ENCODE measurements at regions not wholly inside any gene's neighbourhood (a gene's known extent, or its start where the extent isn't known, plus 50 kb on each side); places are given as distances from the start of the nearest gene placed in this dataset.

GRCh38 chr6:14723535-14724086, 522.3 kb upstream of the JARID2 start:
- H3K27ac ChIP-seq (ENCODE audit: low read depth, low read length) = no peak overlapping the region
- H3K27me3 Mint-ChIP-seq (ENCODE audit: low read depth, unreplicated experiment) = no peaks in the 10 kb centered on the region
- H4K20me1 ChIP-seq (ENCODE audit: insufficient read depth, low read length) = no peaks in the 10 kb centered on the region
- TF ChIP-seq CTCF (IDR thresholded peaks at IDR 0.05; ENCODE audit: insufficient read depth, low read depth, low read length) (no peak), EZH2 (IDR thresholded peaks at IDR 0.05; ENCODE audit: insufficient read depth, low read length) (no peak)
- no peak overlapping the region for H3K4me3 Mint-ChIP-seq (ENCODE audit: unreplicated experiment)
- FAIRE-seq (no peak), DNase-seq (ENCODE audit: low read depth) (no peak)
- H2AFZ ChIP-seq (ENCODE audit: low read depth, low read length) = no peak overlapping the region
- H3K9me3 Mint-ChIP-seq (ENCODE audit: unreplicated experiment) = peaks cover 2% of the 10 kb centered on the region
- H3K79me2 ChIP-seq (ENCODE audit: insufficient read depth, low read length) = no peaks in the 10 kb centered on the region
- no peak overlapping the region for H3K4me2 ChIP-seq (ENCODE audit: low read length)
- no peak overlapping the region for H3K9ac ChIP-seq (ENCODE audit: low read length)
- H3K36me3 ChIP-seq (ENCODE audit: insufficient read depth, low read length) = no peaks in the 10 kb centered on the region
- no peaks in the 10 kb centered on the region for H3K27me3 ChIP-seq (ENCODE audit: insufficient read depth, low read length)
- no peak overlapping the region for H3K4me3 ChIP-seq (ENCODE audit: insufficient read depth, low read depth, low read length)
- no peaks in the 10 kb centered on the region for H3K9me3 ChIP-seq (ENCODE audit: insufficient read depth, low read depth, low read length)
- H3K4me1 Mint-ChIP-seq (ENCODE audit: low read depth, unreplicated experiment) = peaks cover 16% of the 10 kb centered on the region
- H3K4me1 ChIP-seq (ENCODE audit: insufficient read depth, low read length) = peaks cover 4% of the 10 kb centered on the region
- no peak overlapping the region for H3K27ac Mint-ChIP-seq (ENCODE audit: unreplicated experiment)
- H3K36me3 Mint-ChIP-seq (ENCODE audit: low read depth, unreplicated experiment) = no peaks in the 10 kb centered on the region

GRCh38 chr6:14724549-14724948, 521.3 kb upstream of the JARID2 start:
- FAIRE-seq (no peak), DNase-seq (ENCODE audit: low read depth) (no peak)
- Histone ChIP-seq H3K27ac (ENCODE audit: low read depth, low read length) (no peak overlapping the region), H3K9me3 (ENCODE audit: insufficient read depth, low read depth, low read length) (no peaks in the 10 kb centered on the region), H2AFZ (ENCODE audit: low read depth, low read length) (no peak overlapping the region), H4K20me1 (ENCODE audit: insufficient read depth, low read length) (no peaks in the 10 kb centered on the region), H3K4me1 (ENCODE audit: insufficient read depth, low read length) (peaks cover 4% of the 10 kb centered on the region), H3K9ac (ENCODE audit: low read length) (no peak overlapping the region), H3K4me2 (ENCODE audit: low read length) (no peak overlapping the region), H3K4me3 (ENCODE audit: insufficient read depth, low read depth, low read length) (no peak overlapping the region), H3K79me2 (ENCODE audit: insufficient read depth, low read length) (no peaks in the 10 kb centered on the region), H3K36me3 (ENCODE audit: insufficient read depth, low read length) (no peaks in the 10 kb centered on the region), H3K27me3 (ENCODE audit: insufficient read depth, low read length) (no peaks in the 10 kb centered on the region)
- no peak overlapping the region for H3K27ac Mint-ChIP-seq (ENCODE audit: unreplicated experiment)
- no peaks in the 10 kb centered on the region for H3K27me3 Mint-ChIP-seq (ENCODE audit: low read depth, unreplicated experiment)
- peaks cover 12% of the 10 kb centered on the region for H3K4me1 Mint-ChIP-seq (ENCODE audit: low read depth, unreplicated experiment)
- H3K36me3 Mint-ChIP-seq (ENCODE audit: low read depth, unreplicated experiment) = no peaks in the 10 kb centered on the region
- peaks cover 2% of the 10 kb centered on the region for H3K9me3 Mint-ChIP-seq (ENCODE audit: unreplicated experiment)
- no peak overlapping the region for H3K4me3 Mint-ChIP-seq (ENCODE audit: unreplicated experiment)
- TF ChIP-seq CTCF (IDR thresholded peaks at IDR 0.05; ENCODE audit: insufficient read depth, low read depth, low read length) (no peak), EZH2 (IDR thresholded peaks at IDR 0.05; ENCODE audit: insufficient read depth, low read length) (no peak)

GRCh38 chr6:14726816-14727493, 518.9 kb upstream of the JARID2 start:
- H4K20me1 ChIP-seq (ENCODE audit: insufficient read depth, low read length) = no peaks in the 10 kb centered on the region
- no peak overlapping the region for H3K27ac ChIP-seq (ENCODE audit: low read depth, low read length)
- H3K4me1 ChIP-seq (ENCODE audit: insufficient read depth, low read length) = peaks cover 2% of the 10 kb centered on the region
- no peak for TF ChIP-seq EZH2 (IDR thresholded peaks at IDR 0.05; ENCODE audit: insufficient read depth, low read length)
- TF ChIP-seq CTCF (IDR thresholded peaks at IDR 0.05; ENCODE audit: insufficient read depth, low read depth, low read length) = no peak
- H3K27ac Mint-ChIP-seq (ENCODE audit: unreplicated experiment) = no peak overlapping the region
- H3K9me3 Mint-ChIP-seq (ENCODE audit: unreplicated experiment) = peaks cover 2% of the 10 kb centered on the region
- H3K27me3 ChIP-seq (ENCODE audit: insufficient read depth, low read length) = no peaks in the 10 kb centered on the region
- H3K36me3 Mint-ChIP-seq (ENCODE audit: low read depth, unreplicated experiment) = no peaks in the 10 kb centered on the region
- no peaks in the 10 kb centered on the region for H3K27me3 Mint-ChIP-seq (ENCODE audit: low read depth, unreplicated experiment)
- H3K36me3 ChIP-seq (ENCODE audit: insufficient read depth, low read length) = no peaks in the 10 kb centered on the region
- no peak overlapping the region for H3K4me3 Mint-ChIP-seq (ENCODE audit: unreplicated experiment)
- H3K4me1 Mint-ChIP-seq (ENCODE audit: low read depth, unreplicated experiment) = peaks cover 6% of the 10 kb centered on the region
- FAIRE-seq (no peak), DNase-seq (ENCODE audit: low read depth) (peak; percentile 22)
- H3K9me3 ChIP-seq (ENCODE audit: insufficient read depth, low read depth, low read length) = no peaks in the 10 kb centered on the region
- no peaks in the 10 kb centered on the region for H3K79me2 ChIP-seq (ENCODE audit: insufficient read depth, low read length)
- H3K4me3 ChIP-seq (ENCODE audit: insufficient read depth, low read depth, low read length) = no peak overlapping the region
- no peak overlapping the region for H3K9ac ChIP-seq (ENCODE audit: low read length)
- no peak overlapping the region for H3K4me2 ChIP-seq (ENCODE audit: low read length)
- H2AFZ ChIP-seq (ENCODE audit: low read depth, low read length) = no peak overlapping the region
